NOMO-1 treated with DMSO at 0.1 percent for 48 hours (cell line): ENCODE measurements at regions not wholly inside any gene's neighbourhood (a gene's known extent, or its start where the extent isn't known, plus 50 kb on each side); places are given as distances from the start of the nearest gene placed in this dataset.

ENCODE experiments used
- DNase-seq: peaks from one replicate; lab custom pipeline; 2025; ENCODE audit not compliant: unreplicated experiment; lab: John Stamatoyannopoulos, UW

- no peak for DNase-seq
These were observed 52.5 kb upstream of the NEDD4L start for GRCh38 chr18:57991552-57991951.

- no peak for DNase-seq
These were observed 54.5 kb upstream of the NEDD4L start for GRCh38 chr18:57989536-57989935.

GRCh38 chr18:57984490-57985115 lies 59.4 kb upstream of the NEDD4L start:
- DNase-seq: no peak

- no peak for DNase-seq
These were observed 60.1 kb upstream of the NEDD4L start for GRCh38 chr18:57983965-57984364.

GRCh38 chr18:57983472-57983871 lies 60.6 kb upstream of the NEDD4L start:
- no peak for DNase-seq

GRCh38 chr18:57982372-57983021 lies 61.5 kb upstream of the NEDD4L start:
- DNase-seq: peak; percentile 74

- no peak for DNase-seq
These were observed 62.6 kb upstream of the NEDD4L start for GRCh38 chr18:57981308-57982028.

- DNase-seq: no peak
These were observed 63.3 kb upstream of the NEDD4L start for GRCh38 chr18:57980573-57981307.

- peak; percentile 38 for DNase-seq
These were observed 67.7 kb upstream of the NEDD4L start for GRCh38 chr18:57976230-57976773.

- peak; percentile 17 for DNase-seq
These were observed 68.2 kb upstream of the NEDD4L start for GRCh38 chr18:57975805-57976204.

- DNase-seq: no peak
These were observed 69.3 kb upstream of the NEDD4L start for GRCh38 chr18:57974585-57975265.

- DNase-seq: no peak
These were observed 70.1 kb upstream of the NEDD4L start for GRCh38 chr18:57973889-57974288.

- DNase-seq: peak; percentile 9
These were observed 73.5 kb upstream of the NEDD4L start for GRCh38 chr18:57970356-57971095.

GRCh38 chr18:57969824-57970223 lies 74.2 kb upstream of the NEDD4L start:
- no peak for DNase-seq

- DNase-seq: peak; percentile 34
These were observed 78.8 kb upstream of the NEDD4L start for GRCh38 chr18:57965246-57965645.

- no peak for DNase-seq
These were observed 82.0 kb upstream of the NEDD4L start for GRCh38 chr18:57961876-57962505.

GRCh38 chr18:57961411-57961810 lies 82.6 kb upstream of the NEDD4L start:
- DNase-seq: no peak

- DNase-seq: peak; percentile 52
These were observed 84.7 kb upstream of the NEDD4L start for GRCh38 chr18:57959278-57959677.

GRCh38 chr18:57957210-57957609 lies 86.8 kb upstream of the NEDD4L start:
- peak; percentile 12 for DNase-seq

- DNase-seq: no peak
These were observed 87.5 kb upstream of the NEDD4L start for GRCh38 chr18:57956491-57956890.
